GM12878 (cell line): ENCODE measurements at regions not wholly inside any gene's neighbourhood (a gene's known extent, or its start where the extent isn't known, plus 50 kb on each side); places are given as distances from the start of the nearest gene placed in this dataset.

Source experiments
- ATAC-seq: fragments of 200-7000 bp; cut with Tn5 transposase; 3 replicates; pipeline ENCODE4 v1.9.1; 2020; ENCODE audit warnings: mild to moderate bottlenecking, moderate library complexity
- BruUV-seq: library from RNA; stranded (reverse); fragments of 400-500 nt; replicated peaks from 2 replicates; lab custom pipeline; 2021; lab: Mats Ljungman, UMichigan
- CTCF ChIA-PET: fragments of 300-600 bp; sonication (Branson Sonifier 250); formaldehyde crosslinking; extraction: SDS; loops from one replicate; lab custom pipeline; 2021; ENCODE audit warnings: inconsistent platforms; lab: Yijun Ruan, JAX
- POLR2A ChIA-PET: fragments of 350-600 bp; formaldehyde crosslinking; extraction: SDS; loops from one replicate; lab custom pipeline; 2021; ENCODE audit warnings: inconsistent platforms; lab: Charles Lee
- RAD21 ChIA-PET: fragments of 300-600 bp; sonication (Branson Sonifier 250); formaldehyde crosslinking; loops from one replicate; lab custom pipeline; 2023; ENCODE audit warnings: antibody characterized with exemption; ENCODE audit not compliant: unreplicated experiment; lab: Charles Lee
- SMC1A ChIA-PET: fragments of 300-600 bp; sonication (Branson Sonifier 250); formaldehyde crosslinking; loops from one replicate; lab custom pipeline; 2023; ENCODE audit not compliant: unreplicated experiment, uncharacterized antibody; lab: Charles Lee
- DNase-seq: peaks from one replicate; pipeline ENCODE4 v3.0.0-alpha.2; 2011; ENCODE audit warnings: low read depth, low spot score
- FAIRE-seq: peaks from 3 replicates; lab custom pipeline; 2011; peaks lifted over from hg19 to GRCh38; lab: Jason Lieb, UNC
- H2AFZ ChIP-seq: 2 replicates; pipeline ENCODE4 v1.6.0; 2011; ENCODE audit warnings: low read depth, low read length, control low read depth; ENCODE audit not compliant: control insufficient read depth
- H3K27ac ChIP-seq: 2 replicates; pipeline ENCODE4 v1.5.1; 2011; ENCODE audit warnings: control low read depth; ENCODE audit not compliant: control insufficient read depth, insufficient read depth
- H3K27me3 ChIP-seq, 2 experiments: replicated peaks in 1 of 2; 2 replicates each; pipeline versions ENCODE4 v1.6.0 to v1.6.1; 2011; ENCODE audit warnings: low read length in 1 of 2; ENCODE audit not compliant: control insufficient read depth in 2 of 2, insufficient read depth in 2 of 2
- H3K36me3 ChIP-seq, 2 experiments: 2 replicates each; pipeline ENCODE4 v1.5.1; 2011; ENCODE audit warnings: low read length in 1 of 2; ENCODE audit not compliant: control insufficient read depth in 2 of 2, insufficient read depth in 2 of 2
- H3K4me1 ChIP-seq: 2 replicates; pipeline ENCODE4 v1.6.1; 2011; ENCODE audit warnings: mild to moderate bottlenecking, low read length, moderate library complexity, mixed read lengths; ENCODE audit not compliant: control insufficient read depth, insufficient read depth
- H3K4me2 ChIP-seq: 2 replicates; pipeline ENCODE4 v1.6.0; 2011; ENCODE audit warnings: control low read depth; ENCODE audit not compliant: control insufficient read depth, insufficient read depth
- H3K4me3 ChIP-seq: fragments of 200-600 bp; sonication (generic); 2 replicates; pipeline ENCODE4 v1.5.1; 2016
- H3K79me2 ChIP-seq: 2 replicates; pipeline ENCODE4 v1.6.0; 2011; ENCODE audit warnings: low read length; ENCODE audit not compliant: control insufficient read depth, insufficient read depth
- H3K9ac ChIP-seq: 2 replicates; pipeline ENCODE4 v1.8.0; 2011; ENCODE audit warnings: low read length, control low read depth, mixed read lengths; ENCODE audit not compliant: control insufficient read depth, insufficient read depth
- H3K9me3 ChIP-seq: replicated peaks from 3 replicates; pipeline ENCODE4 v1.5.1; 2011; ENCODE audit warnings: mild to moderate bottlenecking, low read length; ENCODE audit not compliant: control insufficient read depth, insufficient read depth
- H4K20me1 ChIP-seq: 2 replicates; pipeline ENCODE4 v1.6.0; 2011; ENCODE audit not compliant: control insufficient read depth, insufficient read depth
- BMI1 ChIP-seq: fragments of 450-650 bp; IDR thresholded peaks from 2 replicates; pipeline ENCODE4 v1.6.1; 2016; ENCODE audit warnings: mild to moderate bottlenecking, moderate library complexity, borderline replicate concordance
- CEBPB ChIP-seq, 2 experiments: fragments of 150-350 bp in 1 of 2; IDR thresholded peaks; 2 replicates each; pipeline ENCODE4 v1.6.1; 2012 to 2014; ENCODE audit warnings: low read depth in 2 of 2, low read length in 2 of 2, borderline replicate concordance in 1 of 2, inconsistent platforms in 1 of 2
- EED ChIP-seq: sonication (generic); IDR thresholded peaks from 2 replicates; pipeline ENCODE4 v1.6.1; 2016; ENCODE audit warnings: antibody characterized with exemption, low read depth
- MLLT1 ChIP-seq: fragments of 450-650 bp; IDR thresholded peaks from 2 replicates; pipeline ENCODE4 v1.6.1; 2016; ENCODE audit warnings: mild to moderate bottlenecking
- MXI1 ChIP-seq: fragments of 150-350 bp; IDR thresholded peaks from 2 replicates; pipeline ENCODE4 v1.6.1; 2011; ENCODE audit warnings: low read depth, mild to moderate bottlenecking, inconsistent platforms, low read length, improper control_type of control experiment
- MYC ChIP-seq: IDR thresholded peaks from 2 replicates; pipeline ENCODE4 v1.6.1; 2011; ENCODE audit warnings: mild to moderate bottlenecking, low read length, moderate library complexity, inconsistent platforms; ENCODE audit not compliant: insufficient read depth, insufficient replicate concordance, insufficient read length, severe bottlenecking
- NR2C1 ChIP-seq: fragments of 450-650 bp; IDR thresholded peaks from 2 replicates; pipeline ENCODE4 v1.6.1; 2017; ENCODE audit warnings: antibody characterized with exemption, mild to moderate bottlenecking, moderate library complexity
- PAX8 ChIP-seq: fragments of 450-650 bp; IDR thresholded peaks from 2 replicates; pipeline ENCODE4 v1.6.1; 2017; ENCODE audit warnings: mild to moderate bottlenecking, moderate library complexity
- POLR2AphosphoS5 ChIP-seq: IDR thresholded peaks from 2 replicates; pipeline ENCODE4 v1.6.1; 2011; ENCODE audit warnings: mild to moderate bottlenecking, low read length, inconsistent platforms
- RB1 ChIP-seq: fragments of 450-650 bp; formaldehyde crosslinking; IDR thresholded peaks from 2 replicates; pipeline ENCODE4 v1.6.1; 2017; ENCODE audit warnings: mild to moderate bottlenecking, borderline replicate concordance
- SIX5 ChIP-seq: IDR thresholded peaks from 2 replicates; pipeline ENCODE4 v1.6.1; 2011; ENCODE audit warnings: mild to moderate bottlenecking, low read depth, low read length, moderate library complexity; ENCODE audit not compliant: severe bottlenecking
- SP1 ChIP-seq: IDR thresholded peaks from one replicate; pipeline ENCODE4 v1.6.1; 2011; ENCODE audit warnings: low read depth, low read length
- USF1 ChIP-seq: IDR thresholded peaks from 2 replicates; pipeline ENCODE4 v1.6.1; 2011; ENCODE audit warnings: borderline replicate concordance, low read depth, mild to moderate bottlenecking, moderate library complexity, mixed read lengths, low read length; ENCODE audit not compliant: insufficient read depth; ENCODE audit errors: extremely low read length
- ZBTB33 ChIP-seq: fragments of 450-650 bp; IDR thresholded peaks from 2 replicates; pipeline ENCODE4 v1.6.1; 2017; ENCODE audit warnings: mild to moderate bottlenecking
- ZNF592 ChIP-seq: fragments of 450-650 bp; IDR thresholded peaks from 2 replicates; pipeline ENCODE4 v1.6.1; 2017; ENCODE audit warnings: mild to moderate bottlenecking, moderate library complexity
- ZNF622 ChIP-seq: fragments of 450-650 bp; IDR thresholded peaks from 2 replicates; pipeline ENCODE4 v1.6.1; 2017; ENCODE audit warnings: mild to moderate bottlenecking, inconsistent platforms
- WGBS: methylation state at CpG from one replicate; pipeline ENCODE4 v1.1.6; 2016; ENCODE audit warnings: low lambda C conversion rate; ENCODE audit not compliant: insufficient replicate concordance, insufficient coverage; ENCODE audit errors: missing lambda C conversion rate; 5-methylcytosine and 5-hydroxymethylcytosine counted together
- in situ Hi-C: fragments of 300-500 bp; cut with MboI; formaldehyde crosslinking; loops from 9 replicates; pipeline ENCODE4 v1.14.3; 2018; ENCODE audit warnings: mixed read lengths
- intact Hi-C: fragments of 100-400 bp; cut with micrococcal nuclease; formaldehyde crosslinking; loops from one replicate; pipeline ENCODE4 v1.14.2; 2022; ENCODE audit not compliant: unreplicated experiment

- intact Hi-C loops = no loop called here
- TF ChIP-seq PAX8 (no peak), RB1 (no peak), MLLT1 (no peak), POLR2AphosphoS5 (no peak), MXI1 (no peak), CEBPB (IDR thresholded peaks at IDR 0.05; ENCODE audit: borderline replicate concordance in 1 of 2, low read depth in 2 of 2, low read length in 2 of 2) (no peak), ZBTB33 (no peak), SIX5 (no peak), ZNF622 (no peak), SP1 (no peak), ZNF592 (no peak), BMI1 (no peak), MYC (no peak), EED (no peak), NR2C1 (no peak), USF1 (no peak)
- DNase-seq (no peak), ATAC-seq (no peak), FAIRE-seq (no peak)
- H4K20me1 ChIP-seq = no peaks in the 10 kb centered on the region
- in situ Hi-C loops = no loop called here
- no peak overlapping the region for H2AFZ ChIP-seq
- ChIA-PET SMC1A (interaction anchor here (1.1 to 2.8 kb wide), 3 partner anchors 8 to 210 kb away, joined by 3 to 19 read pairs (median 4); no protein-coding TSS in a partner anchor), RAD21 (no interaction called here), POLR2A (no interaction called here), CTCF (interaction anchor here (1.3 to 15.3 kb wide), 3 partner anchors 8 to 213 kb away, joined by 3 to 523 read pairs (median 4); no protein-coding TSS in a partner anchor)
- BruUV-seq = no TSS peak
- H3K36me3 ChIP-seq = no peaks in the 10 kb centered on the region
- no peak overlapping the region for H3K9ac ChIP-seq
- no peak overlapping the region for H3K4me3 ChIP-seq
- no peak overlapping the region for H3K4me2 ChIP-seq
- no peaks in the 10 kb centered on the region for H3K4me1 ChIP-seq
- H3K27ac ChIP-seq = no peak overlapping the region
- no peaks in the 10 kb centered on the region for H3K79me2 ChIP-seq
- no peaks in the 10 kb centered on the region for H3K9me3 ChIP-seq
- 45% methylated on average over 4 of the region's 4 CpGs for WGBS
- H3K27me3 ChIP-seq = no peaks in the 10 kb centered on the region; a peak in 1 of 4 replicates
These were observed 112.9 kb downstream of the SH3TC2 start for GRCh38 chr5:148949841-148950470.
